ENCODE measurements at regions not wholly inside any gene's neighbourhood (a gene's known extent, or its start where the extent isn't known, plus 50 kb on each side); places are given as distances from the start of the nearest gene placed in this dataset.
A peak's percentile ranks its signal among the peaks of the same experiment; 100 is the strongest.
"Not testable (repeated sequence)": the region's sequence is repeated elsewhere in the genome, so short reads cannot be mapped to it uniquely, and the experiment has no call there.

DNA sequence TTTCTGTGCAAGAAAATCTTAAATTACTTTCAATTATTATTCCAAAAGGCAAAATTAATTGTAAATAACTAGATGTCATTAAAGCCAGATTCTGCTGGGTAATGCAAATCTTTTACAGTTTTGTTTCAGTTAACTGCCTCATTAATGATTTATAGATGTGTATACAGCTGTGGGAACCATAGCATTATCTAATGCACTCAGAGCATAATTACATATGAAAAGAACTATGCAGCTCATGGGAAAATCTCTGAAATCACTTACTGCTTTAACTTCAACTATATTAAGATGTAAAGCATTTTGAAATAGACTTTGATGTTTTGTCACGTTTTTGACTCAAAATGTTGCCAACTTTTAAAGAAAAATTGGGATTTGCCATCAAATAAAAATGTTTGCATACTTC lies 630.3 kb upstream of the KLHL4 start:
- peak; percentile 30 for DNase-seq

DNA sequence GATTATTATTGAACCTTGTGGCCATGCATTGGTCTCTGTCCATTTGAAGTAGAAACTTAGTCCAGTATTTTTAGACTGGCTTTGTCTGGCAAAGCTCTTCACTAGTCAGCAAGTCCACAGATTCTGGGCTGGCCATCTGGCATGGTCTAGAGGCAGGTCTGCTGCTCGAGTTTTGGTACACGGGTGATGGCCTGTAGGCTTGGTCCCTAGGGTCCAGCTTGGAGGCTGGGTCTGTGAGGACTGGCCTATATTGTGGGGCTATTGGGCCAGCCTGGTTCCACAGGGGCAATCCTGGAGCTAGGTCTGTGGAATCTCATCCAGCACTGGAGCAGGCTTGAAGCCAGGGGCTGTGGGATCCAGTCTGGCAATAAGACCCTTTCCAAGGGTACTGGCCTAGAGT lies 607.6 kb upstream of the KLHL4 start:
- DNase-seq: no peak

DNA sequence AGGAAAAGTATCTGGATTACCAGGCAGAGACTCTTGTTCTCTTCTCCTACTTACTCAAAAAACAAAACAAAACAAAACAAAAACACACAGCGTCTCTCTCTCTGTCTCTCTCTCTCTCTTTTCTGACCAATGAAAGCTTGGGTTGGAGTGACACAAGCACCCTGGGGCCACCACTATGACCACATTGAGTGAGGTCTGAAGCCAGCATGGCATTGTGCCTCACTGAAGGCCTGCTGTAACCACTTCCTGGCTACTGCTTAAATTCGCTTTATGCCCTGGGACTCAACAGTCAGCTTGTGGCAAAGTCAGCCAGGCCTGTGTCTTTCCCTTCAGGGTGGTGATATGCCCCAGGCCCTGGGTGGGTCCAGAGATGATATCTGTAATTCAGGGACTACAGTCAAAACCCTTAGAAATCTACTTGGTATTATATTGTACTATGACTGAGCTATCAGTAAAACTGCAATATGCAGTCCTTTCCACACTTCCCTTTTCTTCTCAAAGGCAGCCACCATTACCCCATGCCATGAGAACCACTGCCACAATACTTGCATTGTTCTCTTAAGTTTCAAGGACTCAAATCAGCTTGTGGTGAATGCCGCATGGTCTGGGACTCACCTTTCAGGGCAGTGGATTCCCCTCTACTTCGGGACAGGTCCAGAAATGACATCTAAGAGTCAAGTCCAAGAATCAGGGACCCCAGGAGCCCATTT lies 606.8 kb upstream of the KLHL4 start:
- DNase-seq: no peak

DNA sequence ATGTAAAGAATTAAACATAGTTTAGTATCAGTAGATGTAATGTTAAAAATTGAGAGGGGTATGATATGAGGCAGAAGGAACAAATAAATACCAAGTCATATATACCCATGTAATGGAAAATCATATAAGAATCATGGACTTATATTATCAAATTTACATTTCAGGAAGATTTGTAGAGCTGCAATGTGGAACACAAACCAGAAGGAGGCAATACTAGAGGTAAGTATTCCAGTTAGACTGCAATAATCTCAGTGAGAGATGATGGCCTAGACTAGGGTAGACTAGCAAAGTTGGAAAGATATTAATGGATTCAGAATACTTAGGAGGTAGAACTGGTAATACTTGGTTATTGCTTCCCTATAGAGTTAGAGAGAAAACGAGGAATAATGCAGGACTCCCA lies 603.0 kb upstream of the KLHL4 start:
- no peak for DNase-seq

DNA sequence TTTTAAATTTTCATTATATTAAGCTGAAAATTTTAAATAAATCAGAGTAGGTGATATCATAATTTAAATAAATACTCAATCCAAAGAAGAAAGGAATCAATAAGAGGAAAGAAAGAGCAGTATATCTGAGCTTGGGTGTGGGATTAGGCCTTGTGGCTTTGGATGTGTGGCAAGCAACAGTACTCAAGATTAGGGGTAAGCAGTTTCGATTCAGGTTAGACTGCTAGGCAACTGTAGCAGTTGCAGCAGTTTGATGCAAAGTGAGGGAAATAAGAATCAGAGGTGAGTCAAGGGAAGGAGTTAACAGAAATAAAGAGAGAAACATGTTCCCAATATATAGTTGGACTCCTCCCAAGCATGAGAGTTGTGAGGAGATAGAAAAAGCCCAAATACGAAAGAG lies 599.6 kb upstream of the KLHL4 start:
- no peak for DNase-seq

GRCh38 chrX:86930419-86930818 lies 587.2 kb upstream of the KLHL4 start:
- no peak for DNase-seq

GRCh38 chrX:86935988-86936387 lies 581.6 kb upstream of the KLHL4 start:
- DNase-seq: no peak

- DNase-seq: peak; percentile 36
These were observed 571.0 kb upstream of the KLHL4 start for GRCh38 chrX:86946569-86946968.

- no peak for DNase-seq
These were observed 553.3 kb upstream of the KLHL4 start for GRCh38 chrX:86964321-86964720.

DNA sequence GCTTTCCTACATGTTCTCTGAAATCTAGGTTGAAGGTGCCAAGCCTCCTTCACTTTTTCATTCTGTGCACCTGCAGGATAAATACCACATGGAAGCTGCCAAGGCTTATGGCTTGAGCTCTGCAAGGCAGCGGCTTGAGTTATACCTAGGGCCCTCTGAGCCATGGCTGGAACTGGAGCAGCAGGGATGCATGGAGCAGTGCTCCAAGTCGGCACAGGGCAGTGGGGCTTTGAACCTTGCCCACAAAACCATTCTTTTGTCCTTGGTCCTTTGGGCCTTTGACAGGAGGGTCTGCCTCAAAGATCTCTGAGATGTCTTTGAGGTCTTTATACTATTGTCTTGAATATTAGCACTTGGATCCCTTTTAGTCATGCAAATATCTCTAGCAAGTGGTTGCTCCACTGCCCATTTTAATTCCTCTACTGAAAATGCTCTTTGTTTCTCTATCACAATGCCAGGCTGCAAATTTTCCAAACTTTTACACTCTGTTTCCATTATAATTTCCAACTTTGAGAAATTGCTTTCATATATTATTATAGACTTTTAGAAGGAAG lies 536.2 kb upstream of the KLHL4 start:
- DNase-seq: no peak

DNA sequence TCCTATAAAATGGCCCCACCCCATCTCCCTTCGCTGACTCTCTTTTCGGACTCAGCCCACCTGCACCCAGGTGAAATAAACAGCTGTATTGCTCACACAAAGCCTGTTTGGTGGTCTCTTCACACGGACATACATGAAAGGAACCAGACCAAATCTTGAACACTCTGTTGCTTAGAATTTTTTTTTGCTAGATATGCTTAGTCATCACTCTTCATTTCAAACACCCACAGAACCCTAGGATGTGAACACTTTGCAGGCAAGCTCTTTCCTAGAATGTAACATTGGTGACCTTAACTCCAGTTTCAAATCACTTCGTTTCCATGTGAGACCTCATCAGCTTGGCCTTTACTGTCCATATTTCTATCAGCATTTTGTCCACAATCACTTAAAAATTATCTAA lies 530.3 kb upstream of the KLHL4 start:
- not testable (repeated sequence) for DNase-seq

- no peak for DNase-seq
These were observed 514.6 kb upstream of the KLHL4 start for GRCh38 chrX:87003031-87003430.

GRCh38 chrX:87005183-87005582 lies 512.4 kb upstream of the KLHL4 start:
- DNase-seq: no peak

GRCh38 chrX:87005885-87006284 lies 511.7 kb upstream of the KLHL4 start:
- DNase-seq: no peak

DNA sequence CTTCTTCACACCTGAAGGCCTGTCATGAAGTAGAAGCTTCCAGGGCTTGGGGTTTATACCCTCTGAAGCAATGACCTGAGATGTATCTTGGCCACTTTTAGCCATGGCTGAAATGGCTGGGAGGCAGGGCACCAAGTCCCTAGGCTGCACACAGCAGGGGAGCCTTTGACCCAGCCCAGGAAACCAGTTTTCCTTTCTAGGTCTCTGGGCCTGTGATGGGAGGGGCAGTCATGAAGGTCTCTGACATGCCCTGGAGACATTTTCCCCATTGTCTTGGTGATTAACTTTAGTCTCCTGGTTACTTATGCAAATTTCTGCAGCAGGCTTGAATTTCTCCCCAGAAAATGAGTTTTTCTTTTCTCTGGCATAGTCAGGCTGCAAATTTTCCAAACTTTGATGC lies 511.0 kb upstream of the KLHL4 start:
- DNase-seq: no peak

DNA sequence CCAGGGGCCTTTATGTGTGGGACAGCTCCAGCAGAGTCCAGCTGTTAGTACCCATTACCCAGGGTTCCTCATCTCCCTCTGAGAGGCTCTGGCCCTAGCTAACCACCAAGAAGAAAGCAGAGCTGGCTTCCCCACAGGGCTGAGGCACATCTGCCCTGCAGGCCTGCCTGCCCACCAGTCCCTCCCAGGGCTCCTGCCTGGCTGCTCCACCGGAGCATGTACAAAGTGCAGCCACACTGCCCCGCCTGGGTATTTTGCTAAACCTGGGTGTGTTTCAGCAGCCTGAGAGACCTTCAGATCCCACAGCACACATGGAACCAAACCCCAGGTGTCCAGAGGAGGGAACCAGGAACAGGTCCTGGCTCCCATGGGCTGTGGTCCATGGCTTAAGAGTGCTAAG lies 500.4 kb upstream of the KLHL4 start:
- no peak for DNase-seq

GRCh38 chrX:87033115-87033514 lies 484.5 kb upstream of the KLHL4 start:
- not testable (repeated sequence) for DNase-seq

DNA sequence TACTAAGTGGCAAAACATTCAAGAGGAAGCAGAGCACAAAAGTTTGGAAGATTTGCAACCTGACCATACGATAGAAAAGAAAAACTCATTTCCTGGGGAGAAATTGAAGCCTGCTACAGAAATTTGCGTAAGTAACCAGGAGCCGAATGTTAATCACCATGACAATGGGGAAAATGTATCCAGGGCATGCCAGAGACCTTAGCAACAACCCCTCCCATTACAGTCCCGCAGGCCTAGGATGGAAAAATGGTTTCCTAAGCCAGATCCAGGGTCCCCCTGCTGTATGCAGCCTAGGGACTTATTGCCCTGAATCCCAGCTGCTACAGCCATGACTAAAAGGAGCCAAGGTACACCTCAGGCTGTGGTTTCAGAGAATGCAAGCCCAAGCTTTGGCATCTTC lies 472.2 kb upstream of the KLHL4 start:
- DNase-seq: no peak

DNA sequence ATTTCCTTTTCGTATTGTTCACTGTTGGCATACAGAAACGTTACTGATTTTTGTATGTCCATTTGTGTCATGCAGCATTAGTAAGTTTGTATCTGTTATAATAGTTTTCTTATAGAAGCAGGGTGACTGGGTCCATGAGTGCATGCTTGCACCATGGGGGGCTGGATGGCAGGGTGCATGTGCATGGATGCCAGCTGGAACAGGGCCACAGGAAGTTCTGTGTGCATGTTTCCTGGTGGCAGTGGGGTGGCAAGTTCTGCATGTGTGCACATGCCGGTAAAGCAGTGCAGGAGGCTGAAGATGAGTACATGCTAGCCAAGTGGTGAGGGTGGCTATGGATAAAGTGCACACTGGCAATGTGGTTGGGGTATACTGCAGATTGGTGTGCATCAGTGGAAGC lies 468.0 kb upstream of the KLHL4 start:
- no peak for DNase-seq

GRCh38 chrX:87063642-87064041 lies 454.0 kb upstream of the KLHL4 start:
- no peak for DNase-seq

DNA sequence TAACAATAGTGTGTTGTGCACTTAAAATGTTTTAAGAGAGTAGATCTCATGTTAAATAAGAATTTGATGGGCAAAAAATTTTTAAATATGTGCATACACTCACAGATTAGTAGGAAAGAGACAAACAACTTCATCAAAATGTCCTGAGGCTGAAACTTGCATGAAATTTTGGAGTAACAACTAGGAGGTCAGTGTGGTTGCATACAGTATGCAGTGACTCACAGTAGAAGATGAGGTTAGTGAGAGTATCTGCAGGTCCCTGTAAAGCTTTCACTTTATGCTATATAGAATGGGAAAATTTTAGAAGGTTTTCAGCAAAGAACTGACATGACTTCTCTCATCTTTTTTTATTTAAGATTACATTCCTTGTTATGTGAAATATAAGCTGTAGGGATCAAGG lies 453.1 kb upstream of the KLHL4 start:
- DNase-seq: no peak

GRCh38 chrX:87067795-87068369 lies 449.7 kb upstream of the KLHL4 start:
- DNase-seq: no peak

GRCh38 chrX:87078231-87078630 lies 439.4 kb upstream of the KLHL4 start:
- no peak for DNase-seq

DNA sequence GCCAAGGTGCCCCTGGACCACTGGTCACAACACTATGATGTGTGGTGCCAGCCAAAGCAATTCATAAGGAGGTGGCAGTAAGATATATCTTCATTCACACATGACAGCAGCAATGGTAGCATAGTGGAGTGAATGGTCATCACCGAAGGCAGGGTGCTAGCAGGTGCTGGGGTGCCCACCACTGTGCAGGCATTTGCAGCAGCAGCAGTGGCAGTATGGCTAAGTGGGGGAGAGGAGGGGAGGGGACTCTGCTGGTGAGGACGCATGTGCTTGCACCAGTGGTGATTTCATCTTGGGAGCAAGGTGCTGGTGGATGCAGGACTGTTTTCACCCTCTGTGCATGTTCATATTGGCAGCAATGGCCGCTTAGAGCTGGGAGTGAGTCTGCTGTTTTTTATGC lies 419.1 kb upstream of the KLHL4 start:
- DNase-seq: no peak

GRCh38 chrX:87105131-87105530 lies 412.5 kb upstream of the KLHL4 start:
- DNase-seq: no peak

Measured in NCI-H146 (cell line).